B cell (primary cell): ENCODE measurements at regions not wholly inside any gene's neighbourhood (a gene's known extent, or its start where the extent isn't known, plus 50 kb on each side); places are given as distances from the start of the nearest gene placed in this dataset.

ENCODE experiments used
- ATAC-seq: fragments of 200-7000 bp; cut with Tn5 transposase; one replicate; pipeline ENCODE4 v1.10.0; 2021; ENCODE audit warnings: low read depth, mild to moderate bottlenecking, moderate number of reproducible peaks, moderate library complexity
- CTCF ChIA-PET: fragments of 350-600 bp; sonication (Branson Sonifier 250); formaldehyde crosslinking; loops from one replicate; lab custom pipeline; 2021; ENCODE audit warnings: antibody characterized with exemption, inconsistent platforms; lab: Charles Lee
- POLR2A ChIA-PET: fragments of 350-600 bp; sonication (Branson Sonifier 250); formaldehyde crosslinking; loops from one replicate; lab custom pipeline; 2021; ENCODE audit warnings: antibody characterized with exemption; lab: Charles Lee
- DNase-seq: peaks from one replicate; pipeline ENCODE4 v3.0.0; 2013
- H2AFZ ChIP-seq: 2 replicates; pipeline ENCODE4 v1.6.1; 2012; ENCODE audit warnings: mild to moderate bottlenecking, low read depth, low read length; ENCODE audit not compliant: insufficient read depth, poor library complexity, severe bottlenecking
- H3K27ac ChIP-seq, 2 donors: 1 replicate in 1 of 2; 2 replicates in 1 of 2; pipeline ENCODE4 v1.5.1; 2012 to 2013; ENCODE audit warnings: low read length in 2 of 2, mild to moderate bottlenecking in 2 of 2, moderate library complexity in 1 of 2
- H3K27me3 ChIP-seq, 4 experiments: fragments of 200-600 bp in 1 of 4; sonication (generic) in 1 of 4; replicated peaks in 1 of 4; 1 replicate in 2 of 4; 2 replicates in 2 of 4; pipeline versions ENCODE4 v1.6.1 to v1.7.0; 2013 to 2016; ENCODE audit warnings: low read length in 3 of 4, mild to moderate bottlenecking in 2 of 4, mixed read lengths in 1 of 4, moderate library complexity in 1 of 4; ENCODE audit not compliant: insufficient read depth in 4 of 4, control insufficient read depth in 3 of 4; ENCODE audit errors: control extremely low read depth in 1 of 4
- H3K36me3 ChIP-seq, 2 experiments: replicated peaks in 1 of 2; 1 replicate in 1 of 2; 2 replicates in 1 of 2; pipeline versions ENCODE4 v1.6.1 to v1.7.1; 2013; ENCODE audit warnings: low read length in 1 of 2; ENCODE audit not compliant: insufficient read depth in 2 of 2, control insufficient read depth in 1 of 2; ENCODE audit errors: control extremely low read depth in 1 of 2, extremely low read depth in 1 of 2
- H3K4me1 ChIP-seq, 2 donors: fragments of 200-600 bp in 1 of 2; sonication (generic) in 1 of 2; 1 replicate in 1 of 2; 2 replicates in 1 of 2; pipeline versions ENCODE4 v1.5.1 to v1.6.1; 2013 to 2017; ENCODE audit warnings: low read length in 2 of 2; ENCODE audit not compliant: control insufficient read depth in 2 of 2, insufficient read depth in 2 of 2
- H3K4me2 ChIP-seq: replicated peaks from 2 replicates; pipeline ENCODE3; 2012; ENCODE audit warnings: mild to moderate bottlenecking, low read depth, low read length; ENCODE audit not compliant: poor library complexity, severe bottlenecking
- H3K4me3 ChIP-seq, 5 experiments: fragments of 200-600 bp in 1 of 5; sonication (generic) in 1 of 5; 1 replicate in 3 of 5; 2 replicates in 2 of 5; pipeline versions ENCODE4 v1.5.1 to v1.7.0; 2011 to 2016; ENCODE audit warnings: low read length in 4 of 5, mild to moderate bottlenecking in 4 of 5, low read depth in 2 of 5, control low read depth in 1 of 5, moderate library complexity in 1 of 5; ENCODE audit not compliant: insufficient read depth in 1 of 5; ENCODE audit errors: control extremely low read depth in 1 of 5, extremely low read depth in 1 of 5
- H3K79me2 ChIP-seq: fragments of 200-600 bp; sonication (generic); one replicate; pipeline ENCODE4 v1.6.0; 2016; ENCODE audit warnings: low read length; ENCODE audit not compliant: control insufficient read depth, insufficient read depth
- H3K9ac ChIP-seq: fragments of 200-600 bp; sonication (generic); 2 replicates; pipeline ENCODE4 v1.6.1; 2017; ENCODE audit warnings: mild to moderate bottlenecking, low read length, moderate library complexity
- H3K9me3 ChIP-seq, 3 donors: one replicate each; pipeline versions ENCODE4 v1.6.1 to v1.7.1; 2013; ENCODE audit warnings: low read length in 2 of 3; ENCODE audit not compliant: control insufficient read depth in 2 of 3, insufficient read depth in 1 of 3; ENCODE audit errors: control extremely low read depth in 1 of 3
- H4K20me1 ChIP-seq: 2 replicates; pipeline ENCODE4 v1.6.0; 2012; ENCODE audit warnings: mild to moderate bottlenecking, low read length; ENCODE audit not compliant: insufficient read depth, control insufficient read depth, poor library complexity, severe bottlenecking
- H3K27ac Mint-ChIP-seq: one replicate; pipeline ENCODE4 v1.8.0; 2021; ENCODE audit warnings: mixed read lengths
- H3K27me3 Mint-ChIP-seq: one replicate; pipeline ENCODE4 v1.8.0; 2021; ENCODE audit warnings: mixed read lengths
- H3K4me1 Mint-ChIP-seq: one replicate; pipeline ENCODE4 v1.8.0; 2021; ENCODE audit warnings: mixed read lengths
- H3K4me3 Mint-ChIP-seq: one replicate; pipeline ENCODE4 v1.8.0; 2021; ENCODE audit warnings: mixed read lengths
- H3K9me3 Mint-ChIP-seq: one replicate; pipeline ENCODE4 v1.8.0; 2022; ENCODE audit warnings: mixed read lengths; ENCODE audit not compliant: insufficient read depth
- EZH2 ChIP-seq: IDR thresholded peaks from 2 replicates; pipeline ENCODE4 v1.6.1; 2012; ENCODE audit warnings: borderline replicate concordance, low read depth, mild to moderate bottlenecking, moderate library complexity, low read length; ENCODE audit not compliant: insufficient read depth, poor library complexity, severe bottlenecking
- WGBS: methylation state at CpG from one replicate; pipeline ENCODE4 v1.1.5; 2013; ENCODE audit warnings: missing lambda C conversion rate; ENCODE audit not compliant: insufficient coverage; 5-methylcytosine and 5-hydroxymethylcytosine counted together
- intact Hi-C: fragments of 100-400 bp; cut with micrococcal nuclease; formaldehyde crosslinking; loops from one replicate; pipeline ENCODE4 v1.10.0; 2022
- TF ChIP-seq, protein P1 (sequence below): fragments of 200-600 bp; IDR thresholded peaks from one replicate; pipeline ENCODE4 v1.8.0; 2022; ENCODE audit warnings: antibody characterized with exemption, mild to moderate bottlenecking

DNA sequence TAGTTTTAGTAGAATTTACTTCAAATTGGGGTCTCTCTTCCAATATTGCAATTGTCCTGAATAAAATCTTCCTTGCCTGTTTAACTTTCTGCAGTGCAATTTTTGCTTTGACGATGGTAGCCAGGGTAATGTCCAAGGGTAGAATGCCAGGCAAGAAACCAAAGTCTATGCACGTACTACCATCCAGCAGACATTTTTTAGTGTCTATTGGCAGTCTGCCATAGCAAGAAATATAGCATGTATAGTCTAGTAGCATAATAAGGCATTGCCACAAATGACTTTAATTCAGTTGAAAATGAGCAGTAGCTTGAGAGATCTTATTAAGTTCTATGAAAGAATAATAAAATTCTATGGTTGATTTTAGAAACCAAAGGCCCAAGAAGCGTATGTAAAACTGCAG, 62.3 kb upstream of the KCNQ5 start:
- Histone ChIP-seq H3K4me2 (no peak overlapping the region), H3K79me2 (no peaks in the 10 kb centered on the region), H4K20me1 (no peaks in the 10 kb centered on the region), H3K27me3 (peaks cover 0 to 4% (median 2%) of the 10 kb centered on the region in 4 experiments), H3K4me1 (no peaks in the 10 kb centered on the region), H3K9me3 (no peaks in the 10 kb centered on the region), H3K27ac (no peak overlapping the region), H2AFZ (no peak overlapping the region), H3K4me3 (no peak overlapping the region), H3K9ac (no peak overlapping the region), H3K36me3 (no peaks in the 10 kb centered on the region)
- intact Hi-C loops = no loop called here
- no peak overlapping the region for H3K27ac Mint-ChIP-seq
- H3K9me3 Mint-ChIP-seq = no peaks in the 10 kb centered on the region
- WGBS = no CpG with 5 or more reads among the region's 3 CpGs
- no peak overlapping the region for H3K4me3 Mint-ChIP-seq
- peaks cover 6% of the 10 kb centered on the region for H3K27me3 Mint-ChIP-seq
- H3K4me1 Mint-ChIP-seq = no peaks in the 10 kb centered on the region
- POLR2A ChIA-PET = no interaction called here
- TF ChIP-seq, protein P1, sequence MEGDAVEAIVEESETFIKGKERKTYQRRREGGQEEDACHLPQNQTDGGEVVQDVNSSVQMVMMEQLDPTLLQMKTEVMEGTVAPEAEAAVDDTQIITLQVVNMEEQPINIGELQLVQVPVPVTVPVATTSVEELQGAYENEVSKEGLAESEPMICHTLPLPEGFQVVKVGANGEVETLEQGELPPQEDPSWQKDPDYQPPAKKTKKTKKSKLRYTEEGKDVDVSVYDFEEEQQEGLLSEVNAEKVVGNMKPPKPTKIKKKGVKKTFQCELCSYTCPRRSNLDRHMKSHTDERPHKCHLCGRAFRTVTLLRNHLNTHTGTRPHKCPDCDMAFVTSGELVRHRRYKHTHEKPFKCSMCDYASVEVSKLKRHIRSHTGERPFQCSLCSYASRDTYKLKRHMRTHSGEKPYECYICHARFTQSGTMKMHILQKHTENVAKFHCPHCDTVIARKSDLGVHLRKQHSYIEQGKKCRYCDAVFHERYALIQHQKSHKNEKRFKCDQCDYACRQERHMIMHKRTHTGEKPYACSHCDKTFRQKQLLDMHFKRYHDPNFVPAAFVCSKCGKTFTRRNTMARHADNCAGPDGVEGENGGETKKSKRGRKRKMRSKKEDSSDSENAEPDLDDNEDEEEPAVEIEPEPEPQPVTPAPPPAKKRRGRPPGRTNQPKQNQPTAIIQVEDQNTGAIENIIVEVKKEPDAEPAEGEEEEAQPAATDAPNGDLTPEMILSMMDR = no peak
- TF ChIP-seq EZH2 = no peak
- DNase-seq (no peak), ATAC-seq (no peak)
- CTCF ChIA-PET = no interaction called here

- H3K79me2 ChIP-seq = no peaks in the 10 kb centered on the region
- peaks cover 0 to 8% (median 0%) of the 10 kb centered on the region in 4 experiments for H3K27me3 ChIP-seq
- no peaks in the 10 kb centered on the region for H3K36me3 ChIP-seq
- H2AFZ ChIP-seq = no peak overlapping the region
- no peak overlapping the region for H3K9ac ChIP-seq
- POLR2A ChIA-PET = no interaction called here
- intact Hi-C loops = no loop called here
- DNase-seq (no peak), ATAC-seq (no peak)
- WGBS = 88% methylated on average over 8 of the region's 9 CpGs
- no peak overlapping the region for H3K27ac Mint-ChIP-seq
- H3K27ac ChIP-seq = no peak overlapping the region
- no peaks in the 10 kb centered on the region for H3K9me3 ChIP-seq
- no peaks in the 10 kb centered on the region for H3K9me3 Mint-ChIP-seq
- H3K4me1 Mint-ChIP-seq = no peaks in the 10 kb centered on the region
- peaks cover 11% of the 10 kb centered on the region for H3K27me3 Mint-ChIP-seq
- H3K4me3 ChIP-seq = no peak overlapping the region
- CTCF ChIA-PET = no interaction called here
- H3K4me2 ChIP-seq = no peak overlapping the region
- TF ChIP-seq, protein P1 = peak; percentile 25
- TF ChIP-seq EZH2 = no peak
- H3K4me3 Mint-ChIP-seq = no peak overlapping the region
- no peaks in the 10 kb centered on the region for H3K4me1 ChIP-seq
- no peaks in the 10 kb centered on the region for H4K20me1 ChIP-seq
These were observed 60.9 kb upstream of the KCNQ5 start for GRCh38 chr6:72560721-72561593.
